ENCODE measurements at regions not wholly inside any gene's neighbourhood (a gene's known extent, or its start where the extent isn't known, plus 50 kb on each side); places are given as distances from the start of the nearest gene placed in this dataset.

- Histone ChIP-seq H3K27me3 (ENCODE audit: control insufficient read depth, insufficient read depth, low read length) (no peaks in the 10 kb centered on the region), H3K4me3 (ENCODE audit: low read depth, low read length) (no peak overlapping the region), H3K36me3 (ENCODE audit: control insufficient read depth, insufficient read depth, low read length) (no peaks in the 10 kb centered on the region)
- TF ChIP-seq CTCF (IDR thresholded peaks at IDR 0.05; ENCODE audit: insufficient read depth, low read length, poor library complexity, severe bottlenecking) = no peak
- DNase-seq (ENCODE audit: low read depth) = no peak
Measured at GRCh38 chr1:59103457-59103856, 193.4 kb upstream of the FGGY start.

- DNase-seq (ENCODE audit: low read depth) = no peak
- H3K36me3 ChIP-seq (ENCODE audit: control insufficient read depth, insufficient read depth, low read length) = no peaks in the 10 kb centered on the region
- no peak overlapping the region for H3K4me3 ChIP-seq (ENCODE audit: low read depth, low read length)
- TF ChIP-seq CTCF (IDR thresholded peaks at IDR 0.05; ENCODE audit: insufficient read depth, low read length, poor library complexity, severe bottlenecking) = no peak
- no peaks in the 10 kb centered on the region for H3K27me3 ChIP-seq (ENCODE audit: control insufficient read depth, insufficient read depth, low read length)
Measured at GRCh38 chr1:59104191-59104760, 192.6 kb upstream of the FGGY start.

GRCh38 chr1:59105548-59106507 lies 191.1 kb upstream of the FGGY start:
- Histone ChIP-seq H3K4me3 (ENCODE audit: low read depth, low read length) (no peak overlapping the region), H3K27me3 (ENCODE audit: control insufficient read depth, insufficient read depth, low read length) (no peaks in the 10 kb centered on the region), H3K36me3 (ENCODE audit: control insufficient read depth, insufficient read depth, low read length) (no peaks in the 10 kb centered on the region)
- no peak for DNase-seq (ENCODE audit: low read depth)
- no peak for TF ChIP-seq CTCF (IDR thresholded peaks at IDR 0.05; ENCODE audit: insufficient read depth, low read length, poor library complexity, severe bottlenecking)

DNA sequence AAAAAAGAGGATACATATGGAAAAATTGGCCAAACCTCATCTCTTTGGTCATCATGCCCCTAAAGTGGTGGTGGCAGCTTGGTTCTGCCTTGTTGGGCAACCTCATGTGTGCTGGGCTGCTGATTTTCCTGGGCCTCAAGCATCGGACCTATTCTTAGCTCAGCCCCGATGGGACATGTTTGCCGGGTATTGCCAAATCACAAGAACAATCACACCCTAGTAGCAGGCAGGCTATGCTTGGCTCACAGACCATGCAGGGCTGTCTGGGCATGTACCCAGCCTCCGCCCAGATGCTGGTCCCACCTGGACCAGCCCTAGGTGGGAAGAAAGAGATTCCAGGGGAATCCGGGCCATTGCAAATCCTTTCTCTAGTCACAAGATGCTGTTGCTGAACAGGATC lies 189.4 kb upstream of the FGGY start:
- no peak for DNase-seq (ENCODE audit: low read depth)
- Histone ChIP-seq H3K27me3 (ENCODE audit: control insufficient read depth, insufficient read depth, low read length) (no peaks in the 10 kb centered on the region), H3K4me3 (ENCODE audit: low read depth, low read length) (no peak overlapping the region), H3K36me3 (ENCODE audit: control insufficient read depth, insufficient read depth, low read length) (no peaks in the 10 kb centered on the region)
- TF ChIP-seq CTCF (IDR thresholded peaks at IDR 0.05; ENCODE audit: insufficient read depth, low read length, poor library complexity, severe bottlenecking) = no peak

- Histone ChIP-seq H3K4me3 (ENCODE audit: low read depth, low read length) (no peak overlapping the region), H3K36me3 (ENCODE audit: control insufficient read depth, insufficient read depth, low read length) (no peaks in the 10 kb centered on the region), H3K27me3 (ENCODE audit: control insufficient read depth, insufficient read depth, low read length) (no peaks in the 10 kb centered on the region)
- TF ChIP-seq CTCF (IDR thresholded peaks at IDR 0.05; ENCODE audit: insufficient read depth, low read length, poor library complexity, severe bottlenecking) = no peak
- no peak for DNase-seq (ENCODE audit: low read depth)
Measured at GRCh38 chr1:59107916-59108315, 189.0 kb upstream of the FGGY start.

Measured in kidney epithelial cell (primary cell).